ENCODE measurements at regions not wholly inside any gene's neighbourhood (a gene's known extent, or its start where the extent isn't known, plus 50 kb on each side); places are given as distances from the start of the nearest gene placed in this dataset.
"Not testable (repeated sequence)": the region's sequence is repeated elsewhere in the genome, so short reads cannot be mapped to it uniquely, and the experiment has no call there.

GRCh38 chr7:6989968-6990367, 163.9 kb upstream of the CCZ1B start:
- H3K4me1 ChIP-seq; H3K4me3 ChIP-seq; in situ Hi-C loops (cut with MboI; ENCODE audit: low sequenced_read_pairs); H3K9me3 ChIP-seq; DNase-seq (ENCODE audit: low spot score in 2 of 2); H3K27me3 ChIP-seq (ENCODE audit: low read depth); H3K36me3 ChIP-seq (replicated peaks): not testable (repeated sequence)

GRCh38 chr7:6990426-6991152, 164.5 kb upstream of the CCZ1B start:
- H3K9me3 ChIP-seq; H3K27me3 ChIP-seq (ENCODE audit: low read depth); in situ Hi-C loops (cut with MboI; ENCODE audit: low sequenced_read_pairs); DNase-seq (ENCODE audit: low spot score in 2 of 2); H3K36me3 ChIP-seq (replicated peaks); H3K4me3 ChIP-seq; H3K4me1 ChIP-seq: not testable (repeated sequence)

- DNase-seq (ENCODE audit: low spot score in 2 of 2); H3K36me3 ChIP-seq (replicated peaks); H3K4me1 ChIP-seq; H3K4me3 ChIP-seq; H3K9me3 ChIP-seq; H3K27me3 ChIP-seq (ENCODE audit: low read depth); in situ Hi-C loops (cut with MboI; ENCODE audit: low sequenced_read_pairs): not testable (repeated sequence)
Observed at GRCh38 chr7:6991169-6991611, 165.1 kb upstream of the CCZ1B start.

GRCh38 chr7:6991686-6992085, 165.6 kb upstream of the CCZ1B start:
- H3K9me3 ChIP-seq; H3K4me3 ChIP-seq; H3K27me3 ChIP-seq (ENCODE audit: low read depth); H3K4me1 ChIP-seq; DNase-seq (ENCODE audit: low spot score in 2 of 2); H3K36me3 ChIP-seq (replicated peaks); in situ Hi-C loops (cut with MboI; ENCODE audit: low sequenced_read_pairs): not testable (repeated sequence)

GRCh38 chr7:6992133-6992532, 166.1 kb upstream of the CCZ1B start:
- H3K4me1 ChIP-seq; in situ Hi-C loops (cut with MboI; ENCODE audit: low sequenced_read_pairs); H3K4me3 ChIP-seq; H3K9me3 ChIP-seq; DNase-seq (ENCODE audit: low spot score in 2 of 2); H3K27me3 ChIP-seq (ENCODE audit: low read depth); H3K36me3 ChIP-seq (replicated peaks): not testable (repeated sequence)

- in situ Hi-C loops (cut with MboI; ENCODE audit: low sequenced_read_pairs); H3K27me3 ChIP-seq (ENCODE audit: low read depth); H3K4me1 ChIP-seq; H3K4me3 ChIP-seq; H3K9me3 ChIP-seq; H3K36me3 ChIP-seq (replicated peaks); DNase-seq (ENCODE audit: low spot score in 2 of 2): not testable (repeated sequence)
Observed at GRCh38 chr7:6995026-6995425, 169.0 kb upstream of the CCZ1B start.

- H3K4me3 ChIP-seq; in situ Hi-C loops (cut with MboI; ENCODE audit: low sequenced_read_pairs); H3K27me3 ChIP-seq (ENCODE audit: low read depth); DNase-seq (ENCODE audit: low spot score in 2 of 2); H3K36me3 ChIP-seq (replicated peaks); H3K4me1 ChIP-seq; H3K9me3 ChIP-seq: not testable (repeated sequence)
Observed at GRCh38 chr7:6995493-6996289, 169.6 kb upstream of the CCZ1B start.

GRCh38 chr7:6999067-6999666, 173.1 kb upstream of the CCZ1B start:
- H3K36me3 ChIP-seq (replicated peaks); in situ Hi-C loops (cut with MboI; ENCODE audit: low sequenced_read_pairs); H3K4me1 ChIP-seq; H3K4me3 ChIP-seq; DNase-seq (ENCODE audit: low spot score in 2 of 2); H3K9me3 ChIP-seq; H3K27me3 ChIP-seq (ENCODE audit: low read depth): not testable (repeated sequence)

- DNase-seq (ENCODE audit: low spot score in 2 of 2): no peak
- no peaks in the 10 kb centered on the region for H3K9me3 ChIP-seq
- H3K27me3 ChIP-seq (ENCODE audit: low read depth): no peaks in the 10 kb centered on the region
- H3K36me3 ChIP-seq (replicated peaks): no peaks in the 10 kb centered on the region
- no peak overlapping the region for H3K4me3 ChIP-seq
- in situ Hi-C loops (cut with MboI; ENCODE audit: low sequenced_read_pairs): no loop called here
- no peaks in the 10 kb centered on the region for H3K4me1 ChIP-seq
Observed at GRCh38 chr7:7002418-7003062, 176.5 kb upstream of the CCZ1B start.

GRCh38 chr7:7005303-7005702, 177.0 kb upstream of the C1GALT1 start:
- H3K36me3 ChIP-seq (replicated peaks): no peaks in the 10 kb centered on the region
- no peaks in the 10 kb centered on the region for H3K27me3 ChIP-seq (ENCODE audit: low read depth)
- no peak for DNase-seq (ENCODE audit: low spot score in 2 of 2)
- H3K4me3 ChIP-seq: no peak overlapping the region
- no peaks in the 10 kb centered on the region for H3K4me1 ChIP-seq
- no peaks in the 10 kb centered on the region for H3K9me3 ChIP-seq
- in situ Hi-C loops (cut with MboI; ENCODE audit: low sequenced_read_pairs): no loop called here

- in situ Hi-C loops (cut with MboI; ENCODE audit: low sequenced_read_pairs); H3K4me3 ChIP-seq; H3K27me3 ChIP-seq (ENCODE audit: low read depth); H3K4me1 ChIP-seq; H3K9me3 ChIP-seq; H3K36me3 ChIP-seq (replicated peaks); DNase-seq (ENCODE audit: low spot score in 2 of 2): not testable (repeated sequence)
Observed at GRCh38 chr7:7005949-7006348, 176.4 kb upstream of the C1GALT1 start.

GRCh38 chr7:7011241-7011640, 171.1 kb upstream of the C1GALT1 start:
- H3K36me3 ChIP-seq (replicated peaks); H3K4me1 ChIP-seq; DNase-seq (ENCODE audit: low spot score in 2 of 2); H3K4me3 ChIP-seq; H3K9me3 ChIP-seq; H3K27me3 ChIP-seq (ENCODE audit: low read depth); in situ Hi-C loops (cut with MboI; ENCODE audit: low sequenced_read_pairs): not testable (repeated sequence)

- H3K9me3 ChIP-seq; in situ Hi-C loops (cut with MboI; ENCODE audit: low sequenced_read_pairs); H3K27me3 ChIP-seq (ENCODE audit: low read depth); H3K4me3 ChIP-seq; DNase-seq (ENCODE audit: low spot score in 2 of 2); H3K4me1 ChIP-seq; H3K36me3 ChIP-seq (replicated peaks): not testable (repeated sequence)
Observed at GRCh38 chr7:7011751-7012150, 170.6 kb upstream of the C1GALT1 start.

All from HAP-1 (cell line).